ENCODE measurements at regions not wholly inside any gene's neighbourhood (a gene's known extent, or its start where the extent isn't known, plus 50 kb on each side); places are given as distances from the start of the nearest gene placed in this dataset.

DNA sequence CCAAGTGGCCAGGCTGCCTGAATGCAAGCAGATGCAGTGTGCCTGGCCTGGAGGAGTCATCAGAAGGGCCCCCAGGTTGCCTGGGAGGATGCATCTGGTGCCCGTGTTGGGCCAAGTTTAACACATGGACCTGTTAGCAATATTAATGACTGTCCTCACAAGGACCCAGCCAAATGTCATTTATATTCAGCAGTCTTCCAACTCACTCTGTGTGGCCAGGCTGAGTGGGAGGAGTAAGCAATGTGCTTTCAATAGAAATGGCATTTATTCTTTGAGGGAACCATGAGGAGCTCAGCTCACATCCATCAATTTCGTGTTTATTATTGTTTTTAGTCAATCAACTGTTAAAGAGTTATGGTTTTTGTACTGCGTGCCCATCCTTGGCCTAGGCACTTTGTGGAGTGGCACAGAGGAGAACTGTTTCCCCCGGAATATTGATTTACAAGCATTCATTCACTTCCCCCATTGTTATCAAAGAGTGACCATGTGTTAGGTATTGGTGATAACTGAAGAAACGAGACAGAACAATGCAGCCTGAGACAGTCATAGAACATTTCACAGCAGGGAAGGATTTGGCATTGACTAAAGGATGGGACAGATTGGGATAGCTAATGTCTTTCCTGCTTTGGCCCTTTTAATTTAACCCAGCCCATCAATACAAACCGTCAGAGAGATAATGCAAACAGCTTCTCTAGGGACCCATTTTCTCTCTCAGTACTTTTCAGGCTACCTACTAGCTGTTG lies 725.2 kb downstream of the TSN start:
- H3K36me3 Mint-ChIP-seq (ENCODE audit: insufficient read depth, unreplicated experiment): no peaks in the 10 kb centered on the region
- Histone ChIP-seq H3K4me1 (no peaks in the 10 kb centered on the region), H3K4me3 (ENCODE audit: low read depth, low read length) (no peak overlapping the region), H3K9me3 (no peaks in the 10 kb centered on the region), H3K27me3 (replicated peaks; ENCODE audit: control insufficient read depth, insufficient read depth, low read length) (no peaks in the 10 kb centered on the region), H3K36me3 (ENCODE audit: control insufficient read depth, insufficient read depth, low read length) (no peaks in the 10 kb centered on the region)
- H3K4me3 Mint-ChIP-seq (ENCODE audit: unreplicated experiment): no peak overlapping the region
- intact Hi-C loops (cut with micrococcal nuclease; ENCODE audit: unreplicated experiment): no loop called here
- H3K4me1 Mint-ChIP-seq (ENCODE audit: low read depth, unreplicated experiment): no peaks in the 10 kb centered on the region
- ChIA-PET CTCF (no interaction called here), POLR2A (no interaction called here)
- BruUV-seq (replicated peaks): no TSS peak
- H3K9me3 Mint-ChIP-seq (ENCODE audit: unreplicated experiment): no peaks in the 10 kb centered on the region
- no peak overlapping the region for H3K27ac Mint-ChIP-seq (ENCODE audit: unreplicated experiment)
- no peak for TF ChIP-seq CTCF (IDR thresholded peaks at IDR 0.05; ENCODE audit: insufficient read depth in 1 of 2, low read depth in 1 of 2, low read length in 1 of 2, severe bottlenecking in 1 of 2, unreplicated experiment in 1 of 2)
- no peak for DNase-seq
- H3K27me3 Mint-ChIP-seq (ENCODE audit: insufficient read depth, unreplicated experiment): peaks cover 7% of the 10 kb centered on the region

GRCh38 chr2:122481244-122481622 lies 725.8 kb downstream of the TSN start:
- no peaks in the 10 kb centered on the region for H3K4me1 Mint-ChIP-seq (ENCODE audit: low read depth, unreplicated experiment)
- no peak overlapping the region for H3K4me3 Mint-ChIP-seq (ENCODE audit: unreplicated experiment)
- CTCF ChIA-PET: no interaction called here
- DNase-seq: no peak
- H3K36me3 ChIP-seq (ENCODE audit: control insufficient read depth, insufficient read depth, low read length): no peaks in the 10 kb centered on the region
- no peaks in the 10 kb centered on the region for H3K36me3 Mint-ChIP-seq (ENCODE audit: insufficient read depth, unreplicated experiment)
- no peaks in the 10 kb centered on the region for H3K4me1 ChIP-seq
- H3K4me3 ChIP-seq (ENCODE audit: low read depth, low read length): no peak overlapping the region
- H3K27me3 ChIP-seq (replicated peaks; ENCODE audit: control insufficient read depth, insufficient read depth, low read length): no peaks in the 10 kb centered on the region
- no peak overlapping the region for H3K27ac Mint-ChIP-seq (ENCODE audit: unreplicated experiment)
- H3K9me3 Mint-ChIP-seq (ENCODE audit: unreplicated experiment): no peaks in the 10 kb centered on the region
- no peak for TF ChIP-seq CTCF (IDR thresholded peaks at IDR 0.05; ENCODE audit: insufficient read depth in 1 of 2, low read depth in 1 of 2, low read length in 1 of 2, severe bottlenecking in 1 of 2, unreplicated experiment in 1 of 2)
- intact Hi-C loops (cut with micrococcal nuclease; ENCODE audit: unreplicated experiment): no loop called here
- peaks cover 10% of the 10 kb centered on the region for H3K27me3 Mint-ChIP-seq (ENCODE audit: insufficient read depth, unreplicated experiment)
- no peaks in the 10 kb centered on the region for H3K9me3 ChIP-seq
- POLR2A ChIA-PET: no interaction called here
- no TSS peak for BruUV-seq (replicated peaks)

DNA sequence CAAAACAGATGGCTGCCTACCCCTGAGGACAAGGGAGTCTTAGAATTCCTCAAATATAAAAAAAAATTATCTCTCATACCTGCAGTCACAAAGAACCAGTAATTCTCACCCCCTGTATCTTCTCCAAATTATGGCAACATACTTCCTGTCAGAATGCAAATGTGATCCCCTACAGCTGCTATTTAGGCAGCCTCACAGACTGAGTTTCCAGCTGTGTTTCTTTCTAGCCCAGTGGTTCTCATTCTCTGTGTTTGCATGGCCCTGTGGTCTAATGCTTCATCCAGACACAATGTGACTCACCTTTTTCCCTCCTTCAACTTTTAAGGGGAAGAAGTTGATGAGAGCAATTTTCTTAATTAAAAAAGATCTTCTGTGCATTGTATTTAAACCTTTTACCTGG lies 726.3 kb downstream of the TSN start:
- H3K36me3 ChIP-seq (ENCODE audit: control insufficient read depth, insufficient read depth, low read length): no peaks in the 10 kb centered on the region
- H3K27me3 Mint-ChIP-seq (ENCODE audit: insufficient read depth, unreplicated experiment): peaks cover 10% of the 10 kb centered on the region
- H3K9me3 ChIP-seq: no peaks in the 10 kb centered on the region
- ChIA-PET POLR2A (no interaction called here), CTCF (no interaction called here)
- H3K4me1 ChIP-seq: no peaks in the 10 kb centered on the region
- H3K36me3 Mint-ChIP-seq (ENCODE audit: insufficient read depth, unreplicated experiment): no peaks in the 10 kb centered on the region
- no peaks in the 10 kb centered on the region for H3K4me1 Mint-ChIP-seq (ENCODE audit: low read depth, unreplicated experiment)
- no TSS peak for BruUV-seq (replicated peaks)
- H3K4me3 Mint-ChIP-seq (ENCODE audit: unreplicated experiment): no peak overlapping the region
- DNase-seq: no peak
- H3K27ac Mint-ChIP-seq (ENCODE audit: unreplicated experiment): no peak overlapping the region
- intact Hi-C loops (cut with micrococcal nuclease; ENCODE audit: unreplicated experiment): no loop called here
- H3K27me3 ChIP-seq (replicated peaks; ENCODE audit: control insufficient read depth, insufficient read depth, low read length): no peaks in the 10 kb centered on the region
- no peak for TF ChIP-seq CTCF (IDR thresholded peaks at IDR 0.05; ENCODE audit: insufficient read depth in 1 of 2, low read depth in 1 of 2, low read length in 1 of 2, severe bottlenecking in 1 of 2, unreplicated experiment in 1 of 2)
- H3K4me3 ChIP-seq (ENCODE audit: low read depth, low read length): no peak overlapping the region
- no peaks in the 10 kb centered on the region for H3K9me3 Mint-ChIP-seq (ENCODE audit: unreplicated experiment)
